ENCODE measurements at regions not wholly inside any gene's neighbourhood (a gene's known extent, or its start where the extent isn't known, plus 50 kb on each side); places are given as distances from the start of the nearest gene placed in this dataset.

DNA sequence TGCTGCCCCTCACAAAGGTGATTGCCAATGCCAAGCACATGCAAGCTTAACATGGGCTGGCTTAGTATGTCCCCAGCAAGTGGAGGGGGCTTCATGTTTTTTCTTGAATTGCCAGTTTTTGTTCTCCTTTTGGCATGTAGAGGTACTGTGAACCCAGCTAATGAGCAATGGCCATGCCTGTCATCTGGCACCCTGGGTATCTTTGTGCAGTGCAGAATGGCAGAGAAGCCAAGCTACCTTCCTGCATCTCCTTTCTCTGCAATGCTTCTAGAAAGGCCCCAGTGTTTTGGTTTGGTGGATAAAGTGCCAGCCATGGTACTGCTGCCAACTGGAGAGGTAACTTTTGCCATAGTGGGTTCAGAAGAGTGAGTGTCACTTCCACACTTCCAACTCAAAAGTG is 576.9 kb downstream of the CMPK2 start:
- no peak for DNase-seq (ENCODE audit: low spot score)

DNA sequence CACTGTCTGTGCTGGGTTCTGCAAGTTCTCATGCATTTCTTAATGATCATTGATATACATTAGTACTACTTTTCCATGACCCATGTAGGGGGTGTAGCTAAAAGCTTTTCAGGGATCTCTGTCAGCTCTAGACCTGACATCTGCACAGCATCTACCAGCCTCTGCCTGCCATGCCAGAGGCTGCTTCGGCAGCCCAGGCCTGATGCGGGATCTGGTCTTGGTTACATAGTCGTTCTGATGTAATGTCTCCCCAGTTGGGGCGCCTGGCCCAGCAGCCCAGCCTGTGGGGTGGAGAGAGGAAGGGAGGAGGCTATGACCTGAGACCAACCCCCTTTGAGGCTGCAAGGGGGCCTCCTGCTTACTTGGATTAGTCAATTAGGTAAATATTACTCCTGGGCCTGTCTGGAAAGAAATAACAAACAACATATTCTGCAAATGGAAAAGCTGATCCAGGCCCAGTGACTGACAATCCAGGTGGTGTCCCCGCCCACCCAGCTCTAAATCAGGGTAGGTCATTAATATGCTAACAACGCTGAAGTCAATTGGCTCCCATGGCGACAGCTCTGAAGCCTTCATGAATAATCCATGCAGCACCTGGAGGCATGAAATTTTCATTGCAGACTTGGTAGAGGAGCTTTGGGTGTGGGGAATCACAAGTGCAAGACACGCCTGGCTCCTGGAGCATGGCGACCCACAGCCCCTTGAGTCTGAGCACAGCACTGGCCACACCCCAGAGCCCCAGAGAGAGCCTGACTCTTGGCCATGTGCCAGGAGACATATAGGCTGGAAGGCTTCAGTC is 575.3 kb downstream of the CMPK2 start:
- no peak for DNase-seq (ENCODE audit: low spot score)

DNA sequence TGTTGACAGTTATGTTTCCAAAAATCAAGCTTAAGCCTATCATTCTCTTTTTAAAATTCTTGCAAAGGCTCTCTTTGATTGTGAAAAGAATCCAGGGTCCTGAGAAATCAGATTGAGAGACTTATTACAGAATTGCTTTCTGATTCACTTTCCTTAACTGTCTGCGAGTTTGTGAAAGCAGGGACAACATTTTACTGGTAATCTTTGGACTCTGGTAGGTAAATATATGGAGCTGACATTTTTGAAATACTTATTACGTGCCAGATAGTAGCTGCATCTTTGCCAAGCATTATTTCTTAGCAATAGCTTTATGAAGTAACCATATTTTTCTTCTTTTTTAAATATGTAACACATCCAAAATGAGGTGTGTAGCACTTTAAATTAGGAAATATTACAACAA is 570.9 kb downstream of the CMPK2 start:
- DNase-seq (ENCODE audit: low spot score), result no peak

DNA sequence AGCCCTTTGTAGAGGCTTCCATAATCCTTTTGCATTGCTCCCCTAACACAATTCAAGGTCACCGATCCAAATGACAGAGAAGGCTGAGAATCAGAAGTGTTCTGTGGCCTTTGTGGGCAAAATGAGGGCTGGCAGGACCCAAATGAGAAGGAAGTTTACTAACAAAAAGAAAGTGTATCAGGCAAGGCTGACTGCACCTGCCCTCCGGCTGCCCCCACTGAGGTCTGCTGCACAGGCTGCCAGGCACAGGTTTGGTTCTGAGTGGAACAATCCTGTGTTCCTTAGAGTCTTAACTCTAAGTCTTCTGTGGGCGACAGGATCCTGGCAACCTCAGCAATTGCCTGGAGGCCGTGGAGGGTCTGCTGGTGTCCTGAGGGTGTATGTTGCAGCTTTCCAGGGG is 568.5 kb downstream of the CMPK2 start:
- no peak for DNase-seq (ENCODE audit: low spot score)

DNA sequence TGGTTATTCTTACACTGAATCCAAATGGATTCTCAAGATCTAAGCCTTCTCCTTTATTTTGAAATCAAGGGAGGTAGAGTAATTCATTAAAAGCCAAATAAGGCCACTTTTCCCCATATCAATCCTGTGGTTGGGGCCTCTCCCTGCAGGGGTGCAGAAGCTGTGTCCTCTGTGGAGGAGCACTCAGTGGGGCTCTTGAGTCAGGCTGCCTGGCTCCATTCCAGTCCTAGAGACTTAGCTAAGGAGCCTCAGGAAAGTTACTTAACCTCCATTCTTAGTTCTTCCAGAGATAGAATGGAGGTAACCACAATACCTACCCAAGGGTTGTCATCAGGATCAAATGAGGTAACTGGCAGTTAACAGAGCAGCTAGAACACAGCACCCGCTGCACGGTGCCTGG is 564.3 kb downstream of the CMPK2 start:
- DNase-seq (ENCODE audit: low spot score), result no peak

DNA sequence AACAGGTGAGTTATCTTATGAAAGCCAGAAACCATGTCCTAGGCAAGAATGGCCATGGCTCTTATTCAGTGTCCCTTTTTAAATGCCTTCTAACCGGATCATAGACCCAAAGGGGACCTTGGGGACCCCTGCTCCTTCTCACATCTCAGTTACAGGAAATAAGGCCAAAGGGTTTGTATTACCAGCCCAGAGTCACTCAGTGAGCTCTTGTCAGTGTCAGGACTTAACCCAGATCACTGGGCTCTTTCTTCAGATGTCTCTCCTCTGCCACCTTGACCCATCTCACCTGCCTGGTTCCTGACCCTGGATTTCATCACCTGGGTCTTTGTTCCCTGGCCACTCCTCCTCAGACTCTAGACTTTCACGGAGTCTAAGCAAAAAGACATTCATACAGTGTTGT is 556.7 kb downstream of the CMPK2 start:
- no peak for DNase-seq (ENCODE audit: low spot score)

DNA sequence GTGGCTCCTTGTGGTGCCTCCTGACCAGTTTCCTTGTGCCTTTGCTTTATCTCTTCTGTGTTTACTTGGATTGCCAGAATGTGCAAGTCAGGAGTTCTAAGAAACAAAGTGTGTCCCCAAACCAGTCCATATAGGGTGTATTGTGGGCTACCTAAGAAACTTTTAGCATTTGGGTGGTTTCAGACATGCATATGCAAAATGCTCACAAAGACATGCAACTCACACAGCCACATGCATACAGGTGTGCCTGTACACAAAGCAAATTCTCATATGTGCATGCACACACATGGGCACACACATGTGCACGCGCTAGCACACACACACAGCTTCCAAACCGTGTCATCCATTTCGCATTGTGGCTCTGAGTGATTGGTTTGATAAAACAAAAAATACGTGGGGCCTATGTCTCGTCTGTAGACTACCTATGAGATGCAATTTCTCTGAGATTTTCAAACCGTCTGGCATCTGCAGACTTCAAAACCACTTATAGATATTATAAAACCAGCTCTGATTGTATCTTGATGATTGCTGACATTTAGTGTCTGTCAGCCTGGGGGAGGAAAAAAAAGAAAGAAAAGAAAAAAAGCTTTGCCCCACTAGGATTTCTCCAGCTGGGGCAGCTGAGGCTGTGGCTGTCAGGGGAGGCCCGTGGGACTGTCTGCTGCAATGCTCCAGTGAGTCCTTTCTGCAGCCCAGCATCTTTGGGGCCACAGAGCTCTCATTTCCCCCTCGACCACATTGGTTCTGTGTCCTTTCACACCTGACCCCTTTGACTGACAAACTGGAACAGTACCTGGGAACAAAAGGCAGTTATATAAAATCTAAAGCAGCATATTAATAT is 556.1 kb downstream of the CMPK2 start:
- no peak for DNase-seq (ENCODE audit: low spot score)

DNA sequence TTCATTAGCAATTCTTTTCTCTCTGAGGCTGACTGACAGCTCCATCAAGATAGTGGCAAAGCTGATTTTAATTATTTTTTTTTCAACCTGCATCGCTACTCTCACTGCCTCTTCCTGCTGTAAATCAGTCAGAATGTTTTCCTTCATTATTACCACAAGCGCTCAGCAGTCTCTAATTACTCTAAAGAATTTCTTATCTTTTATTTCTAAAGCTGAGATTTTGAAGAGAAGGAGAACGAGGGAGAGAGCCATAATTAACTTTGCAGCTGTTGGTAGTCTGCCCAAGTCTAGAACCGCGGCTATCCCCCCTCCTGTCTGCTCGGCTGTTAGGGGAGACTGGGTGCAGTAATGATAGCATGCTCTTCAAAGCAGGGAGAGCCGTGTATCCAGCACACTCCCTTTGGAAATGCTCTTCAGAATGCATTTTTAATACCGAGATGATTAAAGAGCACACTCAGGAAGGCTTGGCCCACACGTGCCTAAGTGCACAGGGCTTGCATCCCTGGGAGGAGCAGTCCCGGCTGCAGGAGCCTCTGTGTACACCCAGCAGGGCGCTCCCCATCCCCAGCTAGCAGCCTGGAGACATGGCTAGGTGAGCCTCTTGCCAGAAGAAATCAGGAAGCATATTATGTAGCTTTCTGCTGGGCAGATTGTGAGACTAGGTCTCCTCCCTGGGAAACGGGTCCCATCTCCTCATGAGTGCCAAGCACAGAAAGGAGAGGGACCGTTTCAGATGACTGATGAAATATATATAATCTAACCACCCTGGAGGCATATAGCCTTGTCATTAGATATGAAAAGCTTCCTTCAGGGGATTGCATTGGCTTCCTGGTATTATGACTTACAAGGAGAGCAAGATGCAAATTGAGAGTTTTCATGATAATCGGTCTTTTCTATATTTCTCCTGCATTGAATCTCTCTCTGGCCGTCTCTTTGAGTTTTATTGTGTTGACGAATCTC is 555.2 kb downstream of the CMPK2 start:
- no peak for DNase-seq (ENCODE audit: low spot score)

DNA sequence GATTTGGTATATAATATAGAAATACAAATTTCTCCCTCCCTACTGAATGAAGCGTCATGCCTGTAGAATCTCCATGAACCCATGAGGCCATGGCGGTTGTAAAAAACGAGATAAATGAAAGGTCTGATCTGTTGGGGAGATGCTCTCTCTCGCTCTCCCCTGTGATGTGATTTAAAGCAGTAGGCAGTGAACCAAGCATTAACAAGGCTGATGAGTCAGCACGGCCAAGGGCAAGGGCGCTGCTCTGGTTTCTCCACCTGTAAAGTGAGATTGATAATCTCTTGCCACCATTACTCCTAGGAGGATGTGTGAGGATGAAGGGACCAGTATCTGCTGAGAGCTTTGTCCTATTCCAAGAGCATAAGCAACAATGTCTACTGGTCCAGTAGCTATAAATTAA is 553.3 kb downstream of the CMPK2 start:
- no peak for DNase-seq (ENCODE audit: low spot score)

DNA sequence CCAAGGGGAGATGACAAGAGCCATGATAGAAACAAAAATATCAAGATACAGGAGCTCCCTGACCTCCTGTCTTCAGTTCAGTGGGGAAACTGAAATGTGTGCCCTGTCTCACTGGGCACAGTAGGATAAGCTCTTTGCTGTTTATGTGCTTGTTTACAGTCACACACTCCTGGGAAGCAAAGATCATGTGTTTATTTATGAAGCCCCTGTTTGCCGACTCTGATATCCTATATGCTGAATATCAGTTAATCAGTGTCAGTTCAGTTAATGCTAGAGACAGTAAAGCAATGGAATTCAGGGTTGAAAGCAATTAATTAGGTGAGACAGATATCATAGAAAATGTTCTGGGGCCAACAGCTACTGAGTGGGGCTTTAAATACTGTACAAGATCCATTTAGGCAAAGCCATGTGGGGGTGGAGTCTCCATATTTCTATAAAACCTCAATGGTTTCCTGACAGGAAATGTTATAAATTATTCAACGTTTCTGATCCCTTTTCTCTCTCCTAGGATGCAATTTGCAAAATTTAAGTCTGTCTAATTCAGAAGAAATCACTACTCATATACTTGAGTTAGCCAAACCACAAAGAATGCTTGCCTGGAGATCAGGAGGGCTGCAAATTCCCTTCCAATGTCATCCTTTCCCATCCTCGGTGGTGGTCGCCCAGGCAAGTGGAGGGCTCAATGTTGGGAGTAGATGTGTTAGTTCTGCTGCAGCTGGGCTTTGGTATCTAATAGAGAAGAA is 551.3 kb downstream of the CMPK2 start:
- DNase-seq (ENCODE audit: low spot score), result no peak

DNA sequence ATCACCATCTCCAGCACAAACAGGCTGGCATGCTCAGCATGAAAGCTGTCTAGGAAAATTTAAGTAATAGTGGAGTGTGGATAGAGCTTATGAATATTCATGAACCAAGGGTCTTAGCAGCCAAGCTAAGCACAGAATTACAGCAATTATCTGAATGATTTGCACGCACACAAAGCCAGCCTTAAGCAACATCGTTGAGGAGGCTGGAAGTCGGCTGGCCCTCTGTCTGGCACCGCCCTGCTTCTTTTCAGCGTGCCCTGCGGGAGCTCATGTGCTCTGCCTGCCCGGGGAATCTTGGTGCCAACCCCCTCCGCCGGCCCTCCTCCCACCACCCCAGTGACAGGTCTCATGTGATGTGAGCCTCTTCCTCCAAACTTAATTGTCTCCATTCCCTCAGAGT is 540.1 kb downstream of the CMPK2 start:
- DNase-seq (ENCODE audit: low spot score), result no peak

DNA sequence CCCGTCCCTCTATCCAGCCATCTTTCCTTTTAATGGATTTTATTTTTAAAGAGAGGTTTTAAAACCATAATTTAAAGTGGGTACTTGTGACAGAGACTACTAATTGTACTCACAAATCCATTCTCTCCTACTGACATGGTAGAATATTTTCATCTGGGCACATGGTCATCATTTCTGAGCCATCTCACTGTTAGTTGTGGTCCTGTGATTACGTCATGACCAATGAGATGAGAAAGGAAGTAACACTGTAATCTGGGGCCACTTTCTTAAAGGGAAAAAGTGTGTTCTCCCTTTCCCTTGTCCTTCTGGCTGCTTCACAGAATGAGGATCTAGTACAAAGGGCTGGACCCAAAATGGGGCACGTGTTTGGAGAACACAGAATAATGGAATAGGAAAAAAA is 538.7 kb downstream of the CMPK2 start:
- no peak for DNase-seq (ENCODE audit: low spot score)

DNA sequence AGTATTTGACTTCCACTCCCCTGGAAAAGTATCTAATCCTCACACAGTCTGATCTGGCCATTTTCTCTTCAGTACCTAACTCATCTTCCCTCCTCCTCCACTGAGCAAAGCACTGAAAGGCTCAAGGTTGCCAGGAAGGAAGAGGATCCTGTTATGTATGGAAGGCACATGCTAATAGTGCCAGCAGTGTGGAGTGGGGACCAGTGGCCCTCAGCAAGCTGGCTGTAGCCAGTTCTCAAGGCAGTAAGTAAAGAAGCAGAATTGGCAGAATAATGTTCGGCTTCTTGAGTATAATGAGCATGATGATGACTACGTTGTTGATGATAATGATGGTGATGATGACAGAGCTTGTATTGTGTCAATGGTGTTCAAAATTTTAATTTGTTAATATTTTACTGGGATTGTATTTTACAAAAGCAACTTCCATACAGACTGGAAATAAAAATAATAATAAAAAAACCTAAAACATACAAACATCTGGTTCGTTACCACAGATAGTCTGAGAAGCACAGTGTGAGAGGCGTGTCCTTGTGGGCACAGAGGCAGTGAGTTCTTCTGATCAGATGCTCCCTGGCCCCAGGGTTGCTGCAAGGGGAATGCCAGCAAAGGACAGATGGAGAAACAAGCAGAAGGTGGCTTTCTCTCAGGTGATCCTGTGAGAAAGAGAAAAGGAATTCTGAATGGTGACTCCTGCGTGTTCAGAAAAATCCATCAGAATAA is 528.8 kb downstream of the CMPK2 start:
- DNase-seq (ENCODE audit: low spot score), result no peak

DNA sequence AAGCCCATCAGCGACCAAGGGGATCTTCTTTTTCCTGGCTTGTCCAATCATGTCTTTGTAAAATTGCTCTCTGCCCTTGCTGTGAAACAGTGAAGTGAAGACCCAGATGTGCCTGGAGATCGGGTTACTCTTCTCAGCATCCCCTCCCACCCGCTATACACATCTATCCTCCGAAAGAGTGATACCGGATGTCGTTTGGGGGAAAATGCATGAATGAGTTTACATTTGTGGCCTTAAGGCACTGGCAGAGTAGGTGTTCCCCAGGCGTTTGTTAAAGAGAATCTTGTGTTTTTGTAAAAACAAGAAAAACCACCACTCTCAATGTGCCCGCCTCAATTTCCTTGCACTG is 528.3 kb downstream of the CMPK2 start:
- DNase-seq (ENCODE audit: low spot score), result no peak

DNA sequence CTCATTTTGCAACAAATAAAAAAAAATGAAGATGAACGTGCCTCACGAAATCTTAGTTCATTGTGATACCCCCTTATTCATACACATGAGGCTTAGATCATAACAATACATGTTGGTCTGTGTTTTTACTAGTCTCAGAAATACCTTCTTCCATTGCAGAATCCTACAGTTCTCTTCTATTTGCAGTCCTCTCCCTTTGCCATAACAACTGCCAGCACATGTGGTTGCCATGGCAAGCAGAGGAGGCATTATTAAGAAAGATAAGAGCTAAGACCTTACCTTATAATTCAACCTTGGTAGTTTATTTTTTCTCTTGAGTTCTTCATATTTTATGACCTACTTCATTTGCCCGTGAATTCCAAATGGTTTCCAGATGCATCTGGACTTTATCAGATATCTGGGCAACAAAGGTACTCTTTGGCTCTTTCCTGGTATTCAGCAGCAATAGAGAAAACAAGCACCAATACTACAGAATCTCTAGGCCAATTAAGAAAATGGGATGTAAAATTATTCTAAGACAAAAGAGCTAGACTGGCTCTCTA is 524.0 kb downstream of the CMPK2 start:
- DNase-seq (ENCODE audit: low spot score), result no peak

DNA sequence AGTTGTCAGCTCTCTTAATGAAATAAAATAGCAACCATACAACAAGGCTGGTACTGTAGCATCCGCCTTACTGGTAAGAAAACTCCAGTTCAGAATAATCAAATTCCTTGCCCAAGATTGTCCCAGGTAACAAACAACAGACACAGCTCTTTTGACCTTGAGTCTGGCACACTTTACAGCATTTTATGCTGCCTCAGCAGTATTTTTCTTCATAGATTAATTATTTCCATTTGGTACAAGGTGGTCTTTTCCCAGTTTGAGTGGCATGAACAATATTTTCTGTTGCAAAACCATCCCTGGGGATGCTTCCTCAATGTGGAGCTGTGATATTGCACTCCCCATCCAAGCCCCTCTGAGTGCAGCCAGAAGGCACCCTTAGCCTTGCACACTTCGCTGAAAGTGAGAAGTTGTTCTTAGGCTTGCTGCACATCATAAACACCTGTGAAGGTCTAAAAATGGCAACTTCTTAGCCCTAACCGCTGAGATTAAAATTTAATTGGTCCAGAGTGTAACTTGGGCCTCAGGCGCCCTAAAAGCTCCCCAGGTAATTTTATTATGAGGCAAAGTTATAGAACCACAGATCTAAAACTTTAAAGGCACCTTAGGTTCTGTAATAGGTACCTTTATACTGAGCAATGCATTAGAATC is 523.3 kb downstream of the CMPK2 start:
- DNase-seq (ENCODE audit: low spot score), result no peak

DNA sequence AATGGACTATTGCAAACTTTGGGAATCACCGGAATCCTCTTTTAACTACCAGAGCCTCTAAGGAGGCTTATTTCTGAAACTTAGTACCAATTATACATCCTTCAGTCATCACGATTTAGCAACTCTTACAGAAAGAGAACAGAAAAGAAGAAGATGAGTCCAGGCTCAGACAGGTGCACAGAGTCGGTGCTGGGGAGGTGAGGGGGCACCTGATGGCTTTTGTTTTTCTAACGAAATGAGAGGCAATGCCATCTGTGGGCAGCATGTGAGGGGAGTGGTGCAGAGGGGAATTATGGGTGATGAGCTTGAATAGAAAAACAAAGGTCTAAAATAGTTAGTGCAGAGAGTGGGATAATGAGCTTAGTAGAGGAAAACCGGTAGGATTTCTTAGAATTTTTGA is 522.6 kb downstream of the CMPK2 start:
- DNase-seq (ENCODE audit: low spot score), result no peak

DNA sequence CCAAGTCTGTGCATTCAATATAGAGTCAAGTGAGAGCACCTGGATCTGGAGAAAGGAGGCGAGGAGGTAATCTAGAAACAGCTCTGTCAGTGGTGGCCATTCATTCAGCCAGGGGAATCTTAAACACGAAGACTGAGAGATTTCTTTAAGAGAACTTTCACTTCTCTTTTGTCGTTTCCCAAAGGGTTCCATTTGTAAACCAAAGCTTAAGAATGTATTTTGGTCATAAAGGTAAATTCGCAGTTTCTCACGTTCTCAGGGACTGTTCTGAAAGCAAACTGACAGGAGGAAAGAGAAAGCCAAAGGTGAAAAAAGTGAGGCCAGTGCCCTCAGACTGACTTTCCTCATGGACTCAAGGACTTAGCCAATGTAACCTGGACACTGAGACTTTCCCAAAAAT is 513.5 kb downstream of the CMPK2 start:
- no peak for DNase-seq (ENCODE audit: low spot score)

DNA sequence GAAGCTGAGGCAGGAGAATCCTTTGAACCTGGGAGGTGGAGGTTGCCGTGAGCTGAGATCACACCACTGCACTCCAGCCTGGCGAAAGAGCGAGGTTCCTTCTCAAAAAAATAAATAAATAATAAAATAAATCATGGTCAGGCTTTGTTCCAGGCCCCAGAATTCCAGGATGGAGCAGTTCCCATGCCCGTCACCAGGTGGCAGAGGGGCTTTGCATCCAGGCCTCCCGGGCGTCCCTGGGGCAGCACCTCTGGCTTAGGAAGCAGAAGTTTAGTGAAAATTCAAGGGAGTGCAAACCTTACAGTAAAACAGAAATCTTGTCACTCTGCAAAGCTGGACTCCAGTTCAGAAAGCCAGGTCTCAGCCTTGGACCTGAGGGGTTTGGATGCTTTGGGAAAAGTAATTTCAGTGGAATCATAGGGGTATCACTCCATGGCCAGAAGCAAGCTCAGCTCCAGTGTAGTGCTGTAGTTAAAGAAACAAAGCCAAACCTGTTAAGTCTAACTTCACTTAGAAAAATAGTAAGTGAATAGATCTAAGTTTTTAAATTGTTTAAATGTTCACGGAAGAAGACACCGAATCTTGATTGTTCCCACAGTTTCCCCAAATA is 512.7 kb downstream of the CMPK2 start:
- peak; percentile 10 for DNase-seq (ENCODE audit: low spot score)

DNA sequence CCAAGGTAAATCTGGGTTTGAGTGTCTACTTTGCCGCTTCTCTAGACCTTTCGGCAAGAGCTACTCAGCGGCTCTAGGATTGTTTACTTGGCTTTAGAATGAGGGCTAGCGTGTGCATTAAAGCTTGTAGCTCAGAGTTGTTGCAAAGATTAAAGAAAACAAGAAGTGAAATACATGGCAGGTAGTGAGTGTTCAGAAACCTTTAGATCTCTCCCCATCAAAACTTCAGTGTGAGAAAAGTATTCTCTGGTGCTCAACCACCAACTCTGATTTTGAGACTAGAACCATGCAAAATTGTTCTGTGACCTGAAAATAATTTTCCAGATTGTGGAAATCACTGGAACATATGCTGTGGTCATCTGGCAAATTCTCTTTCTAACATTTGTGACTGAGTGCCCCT is 512.0 kb downstream of the CMPK2 start:
- no peak for DNase-seq (ENCODE audit: low spot score)

Measured in LoVo (cell line).